ENCODE measurements at regions not wholly inside any gene's neighbourhood (a gene's known extent, or its start where the extent isn't known, plus 50 kb on each side); places are given as distances from the start of the nearest gene placed in this dataset.
"Not testable (repeated sequence)": the region's sequence is repeated elsewhere in the genome, so short reads cannot be mapped to it uniquely, and the experiment has no call there.

DNA sequence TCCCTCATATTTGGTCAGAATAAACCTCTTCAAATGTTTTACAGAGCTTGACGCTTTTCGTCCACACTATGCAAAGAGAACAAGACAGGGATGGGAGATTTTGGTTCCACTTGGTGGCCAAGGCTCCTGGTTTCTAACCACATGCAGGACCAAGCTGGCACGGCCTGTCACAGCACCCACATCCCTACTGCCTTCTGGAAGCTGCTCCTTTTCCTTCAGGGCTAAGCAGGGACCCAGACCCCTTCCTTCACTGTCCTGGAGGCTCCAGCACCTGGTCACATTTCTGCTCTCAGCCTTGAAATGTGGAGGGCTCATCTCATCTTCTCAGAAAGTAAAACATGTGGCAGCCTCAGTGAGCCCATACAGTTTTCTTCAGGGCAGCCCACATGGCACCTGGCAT lies 50.4 kb upstream of the ARHGEF7 start:
- no peak for DNase-seq

DNA sequence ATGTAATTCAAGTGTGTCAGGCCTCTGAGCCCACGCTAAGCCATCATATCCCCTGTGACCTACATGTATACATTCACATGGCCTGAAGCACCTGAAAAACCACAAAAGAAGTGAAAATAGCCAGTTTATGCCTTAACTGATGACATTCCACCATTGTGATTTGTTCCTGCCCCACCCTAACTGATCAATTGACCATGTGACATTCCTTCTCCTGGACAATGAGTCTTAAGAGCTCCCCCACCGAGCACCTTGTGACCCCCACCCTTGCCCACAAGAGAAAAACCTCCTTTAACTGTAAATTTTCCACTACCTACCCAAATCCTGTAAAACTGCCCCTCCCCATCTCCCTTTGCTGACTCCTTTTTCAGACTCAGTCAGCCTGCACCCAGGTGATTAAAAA lies 52.1 kb upstream of the ARHGEF7 start:
- no peak for DNase-seq

DNA sequence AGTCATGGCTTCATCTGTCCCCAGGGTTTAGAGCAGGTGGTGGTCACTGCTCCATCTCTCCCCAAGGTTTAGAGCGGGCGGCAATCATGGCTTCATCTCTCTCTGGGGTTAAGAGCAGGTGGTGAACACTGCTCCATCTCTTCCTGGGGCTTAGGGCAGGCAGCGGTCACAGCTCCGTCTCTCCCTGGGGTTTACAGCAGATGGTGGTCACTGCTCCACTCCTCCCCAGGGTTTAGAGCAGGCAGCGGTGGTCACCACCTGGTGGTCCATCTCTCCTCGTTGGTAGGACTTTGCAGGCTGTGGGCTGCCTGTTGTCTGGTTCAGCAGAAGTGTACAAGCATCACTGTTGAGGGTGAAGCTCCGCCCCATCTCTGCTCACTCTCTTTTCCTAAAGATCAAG lies 52.8 kb upstream of the ARHGEF7 start:
- no peak for DNase-seq

DNA sequence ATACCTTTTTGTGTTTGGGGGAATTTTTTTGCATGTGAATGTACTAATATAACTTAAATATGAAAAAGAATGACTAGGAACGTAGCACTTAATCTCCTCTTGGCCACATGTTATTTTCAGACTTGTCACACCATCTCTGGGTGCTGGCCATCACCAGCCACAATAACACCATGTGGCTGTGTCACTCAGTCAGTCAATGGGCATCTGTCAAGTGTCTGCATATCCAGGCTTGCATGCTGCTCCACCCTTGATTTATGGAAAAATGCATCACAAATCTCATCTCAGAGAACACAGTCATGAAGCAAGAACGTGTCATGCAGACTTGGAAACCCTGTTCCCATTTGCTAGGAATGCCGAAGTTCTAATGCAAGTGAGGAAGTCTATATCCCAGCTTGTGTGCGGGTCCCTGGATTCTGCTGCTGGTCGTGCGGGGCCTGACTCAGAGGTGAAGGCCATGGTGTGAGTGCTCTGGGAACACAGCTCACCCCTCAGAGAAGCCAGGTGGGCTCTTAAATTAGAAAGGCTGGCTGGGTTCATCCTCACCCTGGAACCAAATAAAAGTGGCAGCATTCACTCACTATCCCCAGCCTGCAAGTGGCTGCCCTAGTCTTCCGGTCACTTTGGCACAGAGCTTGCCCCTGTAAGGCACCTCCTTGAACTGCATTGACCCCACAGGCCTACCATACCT lies 53.6 kb upstream of the ARHGEF7 start:
- DNase-seq: no peak

DNA sequence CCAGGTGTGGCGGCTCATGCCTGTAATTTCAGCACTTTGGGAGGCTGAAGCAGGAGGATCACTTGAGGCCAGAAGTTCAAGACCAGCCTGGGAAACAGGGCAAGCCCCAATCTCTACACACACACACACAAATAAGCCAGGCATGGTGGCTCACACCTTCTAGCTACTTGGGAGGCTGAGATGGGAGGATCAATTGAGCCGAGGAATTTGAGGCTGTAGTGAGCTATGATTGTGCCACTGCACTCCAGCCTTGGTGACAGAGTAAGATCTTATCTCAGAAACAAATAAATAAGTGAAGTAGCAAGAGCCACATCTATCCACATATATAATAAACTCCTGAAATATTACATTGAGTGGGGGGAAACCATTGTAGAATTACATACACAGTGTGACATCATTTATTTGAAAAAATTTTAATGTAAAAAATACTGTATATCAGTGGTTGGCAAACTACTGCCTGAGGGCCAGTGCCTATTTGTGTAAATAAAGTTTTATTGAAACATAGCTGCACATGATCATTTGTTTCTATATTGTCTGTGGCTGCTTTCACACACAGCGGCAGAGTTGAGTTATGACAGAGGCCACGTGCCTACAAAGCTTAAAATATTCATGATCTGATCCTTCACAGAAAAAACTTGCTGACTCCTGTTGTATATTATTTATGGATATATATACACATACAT lies 54.7 kb upstream of the ARHGEF7 start:
- DNase-seq: no peak

DNA sequence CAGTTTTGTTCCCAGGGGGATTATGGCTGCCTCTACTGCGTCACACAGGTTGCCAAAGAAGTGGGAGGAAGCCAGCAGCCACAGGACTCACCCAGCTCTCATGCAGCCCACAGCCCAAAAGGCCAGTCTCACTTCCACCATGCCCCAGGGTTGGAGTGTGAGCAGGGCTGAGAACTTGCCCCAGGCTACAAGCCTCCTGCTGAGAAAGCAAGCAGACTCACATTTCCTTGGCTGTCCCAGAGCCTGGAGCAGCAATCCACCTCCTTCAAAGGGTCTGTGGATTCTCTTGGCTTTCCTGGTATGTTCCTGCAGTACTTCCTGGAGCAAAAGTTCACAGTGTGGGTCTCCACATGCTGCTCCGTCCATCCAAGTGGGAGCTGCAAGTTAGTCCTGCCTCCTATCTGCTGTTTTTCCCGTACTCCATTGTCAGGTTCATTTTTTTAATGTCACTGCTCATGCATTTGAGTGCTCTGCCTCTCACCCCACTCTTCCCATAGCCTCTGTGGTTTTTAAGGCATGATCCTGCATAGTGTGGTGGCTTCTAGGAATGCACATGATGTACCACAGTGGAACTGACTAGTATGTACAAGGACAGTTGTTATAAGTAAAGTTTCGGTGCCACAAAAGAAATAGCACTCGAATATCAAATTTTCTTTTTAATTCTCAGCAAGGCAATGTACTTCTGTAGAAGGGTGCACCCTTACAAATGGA lies 56.2 kb upstream of the ARHGEF7 start:
- no peak for DNase-seq

DNA sequence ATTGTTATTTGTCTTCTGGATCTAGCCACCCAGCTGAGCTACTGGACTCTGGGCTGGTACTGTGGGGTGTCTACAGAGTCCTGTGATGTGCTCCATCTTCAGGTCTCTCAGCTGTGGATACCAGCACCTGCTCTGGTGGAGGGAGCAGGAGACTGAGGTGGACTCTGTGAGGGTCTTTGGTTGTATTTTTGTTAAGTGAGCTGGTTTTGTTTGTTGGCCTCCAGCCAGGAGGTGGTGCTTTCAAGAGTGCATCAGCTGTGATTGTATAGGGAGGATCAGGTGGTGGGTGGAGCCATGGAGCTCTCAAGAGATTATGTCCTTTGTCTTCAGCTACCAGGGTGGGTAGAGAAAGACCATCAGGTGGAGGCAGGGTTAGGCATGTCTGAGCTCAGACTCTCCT lies 56.8 kb upstream of the ARHGEF7 start:
- not testable (repeated sequence) for DNase-seq

DNA sequence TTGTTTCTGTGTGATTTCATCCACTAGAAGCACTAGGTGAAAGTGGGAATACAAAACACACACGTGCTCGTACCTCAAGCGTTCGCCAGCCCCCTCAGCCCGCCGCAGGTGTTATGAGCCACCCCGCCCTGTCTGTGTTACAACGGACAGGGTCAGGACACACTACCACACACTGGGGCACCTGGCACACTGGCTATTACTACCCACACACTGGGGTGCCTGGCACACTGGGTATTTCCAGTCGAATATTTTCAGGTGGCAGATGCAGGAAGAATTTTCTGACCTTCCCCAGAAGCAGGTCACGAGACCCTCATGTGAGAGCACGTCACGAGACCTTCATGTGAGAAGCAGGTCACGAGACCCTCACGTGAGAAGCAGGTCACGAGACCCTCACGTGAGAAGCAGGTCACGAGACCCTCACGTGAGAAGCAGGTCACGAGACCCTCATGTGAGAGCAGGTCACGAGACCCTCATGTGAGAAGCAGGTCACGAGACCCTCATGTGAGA lies 63.3 kb upstream of the ARHGEF7 start:
- DNase-seq: not testable (repeated sequence)

DNA sequence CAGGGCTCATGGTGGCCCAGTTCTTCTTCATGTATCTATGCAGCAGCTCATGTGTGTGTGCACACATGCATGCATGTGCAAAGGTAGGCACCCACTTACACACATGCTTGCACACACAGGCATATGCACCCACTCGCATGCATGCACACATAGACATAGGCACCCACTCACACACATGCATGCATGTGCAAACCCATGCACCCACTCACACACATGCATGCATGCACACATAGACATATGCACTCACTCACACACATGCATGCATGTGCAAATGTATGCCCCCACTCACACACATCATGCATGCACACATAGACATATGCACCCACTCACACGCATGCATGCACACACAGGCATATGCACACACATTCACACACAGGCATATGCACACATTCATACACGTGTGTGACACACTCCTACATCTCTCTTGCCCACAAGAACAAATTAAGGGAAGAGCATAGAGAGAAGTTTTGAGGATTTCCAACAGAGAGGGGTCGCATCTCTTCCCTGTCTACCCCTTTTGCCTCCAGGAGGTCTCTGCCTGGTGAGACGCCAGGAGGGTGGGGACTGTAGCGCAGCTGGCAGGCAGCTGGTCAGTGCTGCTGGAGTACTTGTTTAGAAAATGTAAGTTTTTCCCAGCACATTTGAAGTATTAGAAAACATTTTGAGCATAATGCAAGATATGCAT lies 63.9 kb upstream of the ARHGEF7 start:
- no peak for DNase-seq

DNA sequence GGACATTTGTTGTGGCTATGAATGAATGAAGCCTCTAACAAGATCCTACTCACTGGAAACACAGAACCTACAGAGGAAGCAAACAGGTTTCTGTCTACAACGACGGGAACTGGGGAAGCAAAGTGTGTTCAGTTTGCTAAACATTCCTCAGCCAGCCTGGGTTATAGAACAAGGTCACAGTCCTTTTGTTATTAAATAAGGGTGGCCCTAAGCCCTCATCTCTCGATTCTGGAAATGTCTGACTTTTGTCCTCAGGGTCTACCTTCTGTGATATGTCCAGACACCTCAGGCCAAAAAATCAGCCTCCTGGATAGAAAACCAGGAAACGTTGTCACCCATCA lies 64.6 kb upstream of the ARHGEF7 start:
- DNase-seq: no peak

DNA sequence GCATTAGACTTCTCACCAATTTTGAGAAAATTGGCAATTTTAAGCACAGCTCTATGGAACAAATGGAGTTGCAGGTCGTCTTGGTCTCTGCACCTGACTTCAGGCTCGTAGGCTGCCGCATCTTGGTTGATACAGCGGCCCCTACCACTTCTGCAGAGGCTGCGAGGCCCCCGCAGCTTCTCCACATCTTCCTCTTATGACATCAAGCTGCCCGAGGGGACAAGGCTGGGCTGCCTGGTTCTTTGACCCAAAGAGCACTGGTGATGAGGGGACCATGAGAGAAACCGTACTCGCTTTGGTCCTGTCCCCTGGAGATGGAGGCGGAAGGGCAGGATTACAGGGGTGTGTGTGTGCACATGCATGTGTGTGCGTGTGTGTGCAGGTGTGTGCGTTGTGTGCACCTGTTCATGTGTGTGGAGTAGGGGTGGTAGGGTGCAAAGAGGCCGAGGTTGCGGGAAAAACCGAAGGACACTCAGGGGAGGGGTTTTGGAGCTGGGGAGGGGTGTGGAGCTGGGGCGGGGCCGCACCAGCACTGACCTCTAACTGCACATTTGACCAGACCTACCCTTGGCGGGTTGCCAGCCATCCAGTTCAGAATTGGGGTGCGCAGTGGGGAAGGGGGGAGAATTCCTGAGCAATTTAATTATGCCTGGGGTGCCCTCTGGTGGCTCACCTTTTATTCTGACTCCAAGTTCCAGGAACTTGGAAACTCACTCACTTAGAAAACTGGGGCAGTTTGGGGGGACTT lies 65.1 kb upstream of the ARHGEF7 start:
- DNase-seq: no peak

DNA sequence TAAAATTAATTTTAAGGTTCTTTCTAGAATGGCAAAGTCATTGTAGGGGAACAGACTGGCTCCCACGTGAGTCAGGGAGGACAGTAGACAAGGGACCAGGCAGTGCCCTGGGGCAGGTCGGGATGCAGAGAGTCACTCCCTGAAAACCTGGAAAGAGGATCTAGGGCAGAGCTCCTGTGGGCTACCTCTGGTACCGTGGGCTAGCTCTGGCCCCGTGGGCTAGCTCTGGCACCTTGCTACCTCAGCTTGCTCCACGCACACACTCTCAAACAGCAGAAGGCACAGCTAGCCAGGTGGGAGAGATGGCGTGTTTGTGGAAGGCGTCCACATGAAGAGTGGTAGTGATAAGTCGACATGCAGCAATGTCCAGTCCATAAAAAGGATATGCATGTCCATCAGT lies 66.7 kb upstream of the ARHGEF7 start:
- no peak for DNase-seq

DNA sequence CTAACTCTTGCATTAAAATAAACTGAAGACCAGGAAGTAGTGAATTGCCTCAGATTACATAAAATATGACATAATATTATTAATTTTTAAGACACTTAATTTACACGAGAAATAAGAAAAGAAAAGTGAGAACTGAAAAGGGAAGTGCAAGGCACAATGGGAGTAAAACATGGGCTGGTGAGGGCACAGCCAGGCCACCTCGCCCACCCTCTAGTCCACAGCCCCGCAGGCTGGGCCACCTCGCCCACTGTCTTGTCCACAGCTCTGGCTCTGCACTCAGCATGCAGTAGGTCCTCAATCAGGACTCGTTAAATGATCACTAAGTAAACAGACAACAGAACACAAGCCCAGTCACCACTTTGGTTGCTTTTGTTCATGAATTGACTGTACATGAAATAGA lies 67.8 kb upstream of the ARHGEF7 start:
- no peak for DNase-seq

DNA sequence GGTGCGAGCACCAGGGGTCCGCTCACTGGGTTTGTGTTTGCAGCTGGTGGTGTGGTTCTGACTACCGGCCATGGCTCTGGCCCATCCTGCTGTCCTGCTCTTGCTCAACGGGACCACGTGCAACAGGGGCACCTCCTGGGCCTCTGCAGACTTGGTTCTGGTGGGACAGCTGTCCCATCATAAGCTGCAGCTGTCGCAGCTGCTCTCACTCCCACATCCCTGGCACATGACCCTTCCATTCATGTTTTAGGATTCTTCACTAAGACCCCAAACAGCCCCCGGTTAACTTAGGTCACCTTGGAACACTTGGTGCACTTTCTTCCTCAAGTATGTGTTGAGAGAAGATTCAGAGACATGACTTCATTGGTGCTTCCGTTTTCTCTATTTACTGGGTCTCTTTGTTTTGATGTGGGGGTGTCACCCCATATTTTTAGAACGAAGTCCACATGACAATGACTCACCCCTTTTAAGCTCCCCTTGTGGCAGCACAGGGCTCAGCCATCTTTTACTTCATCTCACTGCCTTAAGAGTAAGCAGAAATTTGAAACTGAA lies 68.4 kb upstream of the ARHGEF7 start:
- no peak for DNase-seq

DNA sequence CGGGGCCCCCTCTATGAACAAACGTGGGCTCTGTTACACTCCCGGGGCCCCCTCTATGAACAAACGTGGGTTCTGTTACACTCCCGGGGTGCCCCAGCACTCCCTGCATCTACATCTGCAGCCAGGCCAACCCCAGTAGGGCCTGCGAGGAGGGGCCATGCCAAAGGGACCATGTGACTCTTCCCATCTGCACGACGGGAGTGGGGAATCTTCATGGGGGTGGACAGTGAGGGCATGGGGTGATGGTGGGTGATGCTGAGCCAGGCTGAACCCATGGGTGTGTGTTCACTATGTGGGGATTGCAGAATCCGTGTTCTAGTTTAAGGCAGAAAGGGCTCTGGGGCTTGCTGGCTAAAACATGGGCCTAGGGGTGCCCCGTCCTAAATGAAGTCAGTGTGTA lies 69.9 kb upstream of the ARHGEF7 start:
- no peak for DNase-seq

DNA sequence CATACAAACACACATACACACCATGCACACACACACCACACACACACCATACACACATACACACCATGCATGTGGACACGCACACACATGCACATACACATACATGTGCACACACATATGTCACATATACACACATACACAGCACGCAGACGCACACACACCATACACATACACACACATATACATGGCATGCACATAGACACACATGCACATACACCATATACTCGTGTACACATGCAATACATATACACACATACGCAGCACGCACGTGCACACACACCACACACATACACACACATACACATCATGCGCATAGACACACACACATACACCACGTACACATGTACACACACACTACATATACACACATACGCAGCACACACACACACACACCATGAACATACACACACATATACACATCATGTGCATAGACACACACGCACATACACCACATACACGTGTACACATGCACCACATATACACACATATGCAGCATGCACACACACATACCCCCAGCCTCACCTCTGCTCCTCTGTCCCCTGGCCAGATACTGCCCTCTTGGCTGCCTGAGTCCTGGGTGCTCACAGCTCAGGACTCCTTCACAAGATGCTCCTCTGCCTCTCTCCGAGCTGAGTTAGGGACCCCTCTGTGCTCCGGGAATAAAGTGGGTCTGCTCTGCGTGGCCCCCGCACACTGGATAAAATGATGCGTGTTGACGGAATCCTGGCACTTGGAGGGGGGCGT lies 70.9 kb upstream of the ARHGEF7 start:
- no peak for DNase-seq

DNA sequence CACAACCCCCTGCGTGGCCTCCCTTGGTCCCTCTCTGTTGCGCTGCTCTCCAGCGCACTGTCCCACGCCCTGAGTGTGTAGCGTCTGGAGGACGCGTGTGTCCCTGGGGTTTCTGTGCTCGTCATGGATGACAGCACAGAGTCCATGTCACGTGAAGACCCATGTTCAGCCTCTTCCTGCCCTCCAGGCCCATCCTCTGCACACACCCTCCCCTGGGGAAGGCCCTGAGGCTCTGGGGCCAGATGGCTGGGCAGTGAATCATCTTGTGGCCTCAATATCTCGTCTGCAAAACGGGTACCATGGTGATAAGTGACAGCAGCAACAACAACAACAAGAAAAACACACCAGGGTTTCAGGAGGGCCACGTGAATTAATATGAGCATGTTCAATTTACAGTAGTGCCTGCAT lies 71.5 kb upstream of the ARHGEF7 start:
- DNase-seq: peak; percentile 12

DNA sequence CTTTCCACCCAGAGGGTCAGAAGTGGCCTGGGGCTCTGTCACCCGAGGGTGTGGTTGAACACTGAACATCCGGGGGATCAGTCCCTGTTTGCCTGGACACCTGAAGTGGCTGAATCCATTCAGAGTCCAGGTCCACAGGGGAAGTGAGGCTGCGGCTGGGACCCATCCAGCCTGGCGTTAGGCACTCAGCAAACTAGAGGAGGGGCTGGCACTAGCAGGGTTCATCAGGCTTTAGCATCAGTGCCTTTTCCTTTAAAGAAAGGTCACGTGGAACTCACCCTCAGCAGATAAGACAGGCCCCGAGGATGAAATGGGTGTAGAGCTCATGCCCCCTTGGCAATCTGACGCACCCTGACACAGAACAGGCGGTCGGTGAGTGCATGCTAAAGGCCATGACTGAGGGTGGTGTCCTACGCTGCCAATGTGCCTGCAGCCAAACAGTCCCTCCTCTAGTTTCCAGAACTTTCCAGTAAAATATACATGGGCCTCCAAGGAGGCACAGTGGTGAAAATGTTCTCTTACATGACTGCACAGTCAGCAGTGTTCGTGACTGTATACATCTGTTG lies 72.4 kb upstream of the ARHGEF7 start:
- no peak for DNase-seq

DNA sequence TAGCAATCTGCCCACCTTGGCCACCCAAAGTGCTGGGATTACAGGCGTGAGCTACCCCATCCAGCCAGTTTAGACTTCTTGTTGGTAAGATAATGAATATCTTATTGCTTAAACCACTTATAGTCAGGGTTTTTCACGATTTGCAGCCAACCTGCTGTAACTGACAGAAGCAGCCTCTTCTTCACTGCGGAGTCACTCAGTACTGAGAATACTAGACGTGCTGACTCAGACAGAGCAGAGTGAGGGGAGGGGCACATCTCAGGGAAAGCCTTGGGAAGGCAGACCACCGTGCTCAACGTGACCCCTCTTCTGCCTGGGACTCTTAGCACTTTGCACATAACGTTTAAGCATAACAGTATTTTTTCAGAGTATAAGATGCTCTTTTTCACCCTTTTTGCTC lies 74.3 kb upstream of the ARHGEF7 start:
- DNase-seq: no peak

DNA sequence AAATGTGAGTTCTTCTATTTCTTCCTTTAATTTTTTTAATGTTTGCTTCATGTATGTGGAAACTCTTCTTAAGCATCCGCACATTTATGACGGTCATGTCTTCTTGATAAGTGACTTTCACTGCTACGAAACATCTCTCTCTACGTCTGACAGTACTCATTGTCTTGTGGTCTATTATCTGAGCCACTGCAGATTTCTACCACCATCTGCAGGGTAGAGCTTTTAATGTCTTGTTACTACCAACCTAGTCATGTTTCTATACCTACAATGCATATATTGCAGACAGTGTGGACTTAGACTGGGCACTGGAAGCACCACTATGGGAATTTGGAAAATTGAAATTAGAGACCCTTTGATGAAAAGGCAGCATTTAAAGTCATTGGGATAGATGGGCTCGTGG lies 75.4 kb upstream of the ARHGEF7 start:
- DNase-seq: no peak

DNA sequence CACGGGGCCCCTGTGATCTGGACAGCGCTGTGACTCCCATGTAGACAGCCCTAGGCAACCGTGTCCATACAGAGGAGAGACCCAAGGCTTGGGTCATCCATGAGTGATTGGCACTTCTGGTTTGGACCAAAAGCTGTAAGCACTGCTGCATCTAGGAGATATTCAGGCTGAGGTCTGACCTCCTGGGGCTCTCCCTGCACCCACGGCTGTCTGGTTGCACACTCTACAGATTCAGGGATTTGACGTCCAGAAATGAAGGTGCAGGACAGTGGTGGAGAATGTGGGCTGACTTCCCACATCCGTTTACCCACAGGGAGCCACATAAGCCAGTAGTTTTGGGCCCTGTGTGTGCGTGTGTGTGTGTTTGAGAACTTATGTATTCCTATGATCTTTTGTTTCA lies 76.2 kb upstream of the ARHGEF7 start:
- DNase-seq: no peak

DNA sequence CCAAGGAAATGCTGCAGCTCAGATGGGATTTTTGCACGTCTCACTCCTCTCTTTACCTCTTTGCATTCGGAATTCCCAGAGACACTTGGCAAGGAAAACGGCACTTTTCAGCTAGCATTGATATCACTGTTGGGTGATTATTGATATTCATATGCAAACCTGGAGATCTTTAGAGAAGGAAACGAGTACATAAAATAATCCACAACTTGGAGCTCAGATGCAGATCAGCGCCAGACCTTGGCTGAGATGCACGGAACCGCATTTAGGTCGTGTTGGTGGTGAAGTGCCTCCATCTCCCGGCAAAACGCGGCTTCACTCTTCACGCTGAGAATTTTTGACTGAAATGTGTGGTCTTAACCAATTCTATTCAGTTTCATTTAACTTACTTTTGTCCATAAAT lies 77.2 kb upstream of the ARHGEF7 start:
- DNase-seq: no peak
